ENCODE measurements at regions not wholly inside any gene's neighbourhood (a gene's known extent, or its start where the extent isn't known, plus 50 kb on each side); places are given as distances from the start of the nearest gene placed in this dataset.
A peak's percentile ranks its signal among the peaks of the same experiment; 100 is the strongest.
"Not testable (repeated sequence)": the region's sequence is repeated elsewhere in the genome, so short reads cannot be mapped to it uniquely, and the experiment has no call there.

GRCh38 chr6:122859676-122860075 is 70.6 kb downstream of the SMPDL3A start:
- DNase-seq, result no peak

- DNase-seq, result no peak
Observed at GRCh38 chr6:122861594-122861993, 72.5 kb downstream of the SMPDL3A start.

DNA sequence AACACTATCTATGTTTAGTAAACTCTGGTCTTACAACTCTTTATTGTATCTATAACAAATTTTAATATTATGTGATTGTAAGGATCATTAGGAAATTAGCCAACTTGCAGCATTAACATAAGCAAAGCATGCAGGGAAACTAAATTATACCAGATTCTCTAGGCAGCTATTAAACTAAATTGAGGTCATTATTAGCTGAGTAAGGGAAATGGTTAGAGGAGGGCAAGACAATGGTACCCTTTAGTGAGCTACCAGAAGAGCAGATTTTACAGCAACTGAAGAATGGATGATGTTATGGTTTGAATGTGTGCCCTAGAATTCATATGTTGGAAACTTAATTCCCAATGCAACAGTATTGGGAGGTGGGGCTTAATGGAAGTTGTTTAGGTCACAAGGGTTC is 79.1 kb downstream of the SMPDL3A start:
- DNase-seq, result no peak

DNA sequence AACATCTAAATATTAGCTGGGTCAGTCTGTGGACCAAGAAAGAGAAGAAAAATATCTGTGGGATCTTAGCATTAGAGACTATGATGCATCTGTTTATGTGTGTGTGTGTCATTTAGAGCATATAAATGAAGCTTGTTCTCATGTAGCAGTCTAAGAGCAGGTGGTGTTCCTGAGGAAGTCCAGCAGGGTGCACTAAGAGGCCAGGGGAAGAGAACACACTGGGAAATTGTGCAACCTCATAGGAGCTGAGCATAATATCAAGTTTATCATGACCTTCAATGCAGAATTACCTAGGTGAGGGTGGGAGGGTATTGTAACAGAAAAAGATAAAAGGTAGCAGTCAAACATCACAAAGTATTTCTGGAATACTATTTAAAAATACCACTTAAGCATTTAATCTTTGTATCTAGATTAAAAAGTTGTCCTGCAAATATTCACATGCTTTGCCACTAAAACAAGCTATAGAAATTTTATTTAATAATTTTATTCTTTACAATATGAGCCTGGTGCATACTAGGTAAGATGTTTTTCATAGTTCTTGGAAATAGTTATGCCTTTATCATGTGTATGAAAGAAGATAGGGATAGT is 80.5 kb downstream of the SMPDL3A start:
- peak in 20 of 56 donors; percentile 0 to 39 (median 4) for DNase-seq

- no peak for DNase-seq
Observed at GRCh38 chr6:122871079-122871478, 82.0 kb downstream of the SMPDL3A start.

DNA sequence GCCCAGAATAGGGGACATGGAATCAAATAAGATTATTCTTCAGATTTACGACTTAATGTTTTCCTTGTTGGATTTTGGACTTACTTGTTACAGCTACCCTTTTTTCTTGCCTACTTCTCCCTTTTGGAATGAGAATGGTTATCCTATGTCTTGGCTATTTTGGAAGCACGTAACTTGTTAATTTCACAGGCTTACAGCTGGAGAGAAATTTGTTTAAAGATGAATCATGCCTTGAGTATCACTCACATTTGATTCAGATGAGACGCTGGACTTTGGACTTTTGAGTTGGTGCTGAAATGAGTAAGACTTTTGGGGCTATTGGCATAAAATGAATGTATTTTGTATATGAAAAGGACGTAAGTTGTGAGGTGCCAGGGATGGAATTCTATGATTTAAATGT is 83.3 kb downstream of the SMPDL3A start:
- no peak for DNase-seq

GRCh38 chr6:122877302-122877701 is 88.2 kb downstream of the SMPDL3A start:
- DNase-seq, result no peak

GRCh38 chr6:122878796-122879195 is 89.7 kb downstream of the SMPDL3A start:
- DNase-seq, result no peak

- no peak for DNase-seq
Observed at GRCh38 chr6:122886481-122886880, 97.4 kb downstream of the SMPDL3A start.

- DNase-seq, result no peak
Observed at GRCh38 chr6:122887941-122888340, 98.9 kb downstream of the SMPDL3A start.

GRCh38 chr6:122888680-122889079 is 99.6 kb downstream of the SMPDL3A start:
- not testable (repeated sequence) for DNase-seq

GRCh38 chr6:122890250-122890649 is 101.2 kb downstream of the SMPDL3A start:
- no peak for DNase-seq

GRCh38 chr6:122894791-122895190 is 101.2 kb upstream of the CLVS2 start:
- DNase-seq, result no peak

GRCh38 chr6:122902326-122902725 is 93.7 kb upstream of the CLVS2 start:
- no peak for DNase-seq

GRCh38 chr6:122903266-122903915 is 92.6 kb upstream of the CLVS2 start:
- DNase-seq, result no peak

DNA sequence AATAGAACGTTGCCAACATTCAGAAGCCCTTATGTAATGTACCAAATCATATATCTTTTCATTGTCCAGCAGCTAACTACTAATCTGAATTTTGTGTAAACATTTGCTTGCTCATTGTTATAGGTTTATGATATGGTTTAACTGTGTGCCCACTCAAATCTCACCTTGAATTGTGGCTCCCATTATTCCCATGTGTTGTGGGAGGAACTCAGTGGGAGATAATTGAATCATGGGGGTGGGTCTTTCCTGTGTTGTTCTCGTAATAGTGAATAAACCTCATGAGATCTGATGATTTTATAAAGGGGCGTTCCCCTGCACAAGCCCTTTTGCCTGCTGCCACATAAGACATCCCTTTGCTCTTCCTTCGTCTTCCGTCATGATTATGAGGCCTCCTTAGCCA is 91.9 kb upstream of the CLVS2 start:
- no peak for DNase-seq

GRCh38 chr6:122913558-122913957 is 82.5 kb upstream of the CLVS2 start:
- DNase-seq, result no peak

GRCh38 chr6:122918714-122919113 is 77.3 kb upstream of the CLVS2 start:
- no peak for DNase-seq

DNA sequence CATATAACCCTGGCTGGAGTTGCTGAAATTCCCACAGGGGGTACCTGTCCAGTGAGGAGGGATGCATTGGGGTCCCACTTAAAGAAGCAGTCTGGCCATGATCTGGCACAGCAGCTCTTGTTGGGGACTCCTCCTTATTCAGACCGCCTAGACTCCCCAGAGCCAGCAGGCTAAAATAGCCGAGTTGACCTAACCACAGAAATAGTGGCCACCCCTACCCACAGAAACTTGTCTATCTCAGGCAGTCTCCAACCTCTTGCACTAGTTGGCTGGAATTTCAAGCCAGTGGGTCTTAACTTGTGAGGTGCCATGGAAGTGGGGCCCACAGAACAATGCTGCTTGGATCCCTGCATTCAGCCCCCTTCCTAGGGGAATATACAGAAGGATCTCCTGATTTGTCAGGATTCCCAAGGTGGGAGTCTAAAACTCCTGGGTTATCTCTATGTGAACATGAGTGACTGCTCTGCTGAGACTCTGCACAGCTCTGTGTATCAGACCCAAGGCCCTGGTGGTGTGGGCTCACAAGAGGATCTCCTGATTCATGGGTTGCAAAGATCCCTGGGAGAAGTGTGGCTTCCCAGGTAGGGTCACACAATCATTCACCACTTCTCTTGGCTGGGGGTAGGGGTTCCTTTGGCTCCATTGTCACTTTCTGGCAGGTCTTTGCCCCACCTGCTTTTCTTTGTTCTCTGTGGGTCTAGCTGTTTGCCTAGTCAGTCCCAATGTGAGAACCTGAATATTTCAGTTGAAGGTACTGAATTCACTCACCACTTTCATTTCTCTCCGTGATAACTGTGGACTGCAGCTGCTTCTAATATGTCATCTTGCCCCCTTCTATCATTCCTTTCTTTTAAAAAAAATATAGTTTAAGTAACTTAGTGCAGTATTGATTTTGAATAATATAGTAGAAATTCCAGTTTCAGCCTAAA is 65.5 kb upstream of the CLVS2 start:
- DNase-seq, result no peak

DNA sequence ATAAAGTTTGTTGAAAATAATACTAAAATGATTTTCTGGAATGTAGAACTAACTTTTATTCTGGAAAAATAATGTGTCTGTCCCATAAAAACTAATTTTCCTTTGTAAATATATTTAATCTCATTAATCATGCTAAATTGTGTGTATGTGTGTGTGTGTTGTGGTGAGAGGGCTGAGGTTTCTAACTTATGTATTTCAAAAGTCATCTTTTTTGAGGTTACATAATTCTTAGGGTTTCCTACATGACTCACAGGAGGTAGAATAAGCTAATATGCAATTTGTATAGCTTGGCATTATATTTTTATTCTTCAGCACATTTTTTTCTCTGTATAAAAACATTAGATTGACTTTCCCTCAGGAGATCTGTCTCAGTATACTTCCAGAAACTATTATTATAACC is 64.1 kb upstream of the CLVS2 start:
- DNase-seq, result no peak

GRCh38 chr6:122944936-122945335 is 51.1 kb upstream of the CLVS2 start:
- DNase-seq, result not testable (repeated sequence)
